IPS DF 6.9 (cell line): ENCODE measurements at regions not wholly inside any gene's neighbourhood (a gene's known extent, or its start where the extent isn't known, plus 50 kb on each side); places are given as distances from the start of the nearest gene placed in this dataset.

Source experiments
- DNase-seq: peaks from one replicate; pipeline ENCODE4 v3.0.0-alpha.2; 2013; ENCODE audit warnings: low read depth, low spot score
- H3K27ac ChIP-seq: one replicate; pipeline ENCODE4 v1.5.1; 2013; ENCODE audit warnings: low read length, control low read depth
- H3K27me3 ChIP-seq: 2 replicates; pipeline ENCODE4 v1.6.1; 2013; ENCODE audit warnings: mild to moderate bottlenecking, low read length; ENCODE audit not compliant: control insufficient read depth, insufficient read depth
- H3K36me3 ChIP-seq: 2 replicates; pipeline ENCODE4 v1.6.1; 2013; ENCODE audit warnings: low read length; ENCODE audit not compliant: control insufficient read depth, insufficient read depth
- H3K4me1 ChIP-seq: 2 replicates; pipeline ENCODE4 v1.6.1; 2013; ENCODE audit warnings: low read length; ENCODE audit not compliant: control insufficient read depth, insufficient read depth
- H3K4me3 ChIP-seq: 2 replicates; pipeline ENCODE4 v1.5.1; 2013; ENCODE audit warnings: mild to moderate bottlenecking, low read length
- H3K9me3 ChIP-seq: 2 replicates; pipeline ENCODE4 v1.6.1; 2013; ENCODE audit warnings: low read length, inconsistent platforms; ENCODE audit not compliant: control insufficient read depth, insufficient read depth
- WGBS: extraction: QIAGEN DNeasy Blood & Tissue Kit; methylation state at CpG from one replicate; pipeline ENCODE4 v1.1.7; 2013; ENCODE audit warnings: mixed read lengths, missing lambda C conversion rate; ENCODE audit not compliant: insufficient read length, insufficient coverage; 5-methylcytosine and 5-hydroxymethylcytosine counted together

- H3K9me3 ChIP-seq = no peaks in the 10 kb centered on the region
- H3K4me3 ChIP-seq = no peak overlapping the region
- no peak overlapping the region for H3K27ac ChIP-seq
- no CpG with 5 or more reads among the region's 7 CpGs for WGBS
- H3K27me3 ChIP-seq = no peaks in the 10 kb centered on the region
- no peak for DNase-seq
- no peaks in the 10 kb centered on the region for H3K36me3 ChIP-seq
- no peaks in the 10 kb centered on the region for H3K4me1 ChIP-seq
Measured at GRCh38 chr16:77057161-77057774, 133.7 kb upstream of the MON1B start.

- no peaks in the 10 kb centered on the region for H3K9me3 ChIP-seq
- no peaks in the 10 kb centered on the region for H3K27me3 ChIP-seq
- H3K27ac ChIP-seq = no peak overlapping the region
- no peak for DNase-seq
- H3K36me3 ChIP-seq = no peaks in the 10 kb centered on the region
- 0 out of 2 replicates have a peak, but pooled peaks cover 2% of the 10 kb centered on the region for H3K4me1 ChIP-seq
- no peak overlapping the region for H3K4me3 ChIP-seq
Measured at GRCh38 chr16:77059446-77059845, 131.5 kb upstream of the MON1B start.

- Histone ChIP-seq H3K4me3 (no peak overlapping the region), H3K27me3 (no peaks in the 10 kb centered on the region), H3K9me3 (no peaks in the 10 kb centered on the region), H3K27ac (no peak overlapping the region), H3K36me3 (no peaks in the 10 kb centered on the region), H3K4me1 (0 out of 2 replicates have a peak, but pooled peaks cover 2% of the 10 kb centered on the region)
- no CpG with 5 or more reads among the region's 1 CpG for WGBS
- no peak for DNase-seq
Measured at GRCh38 chr16:77060614-77061013, 130.4 kb upstream of the MON1B start.

- no peaks in the 10 kb centered on the region for H3K27me3 ChIP-seq
- H3K27ac ChIP-seq = no peak overlapping the region
- H3K4me1 ChIP-seq = 0 out of 2 replicates have a peak, but pooled peaks cover 2% of the 10 kb centered on the region
- no CpG with 5 or more reads among the region's 11 CpGs for WGBS
- no peak for DNase-seq
- no peaks in the 10 kb centered on the region for H3K36me3 ChIP-seq
- no peaks in the 10 kb centered on the region for H3K9me3 ChIP-seq
- H3K4me3 ChIP-seq = no peak overlapping the region
Measured at GRCh38 chr16:77062878-77063675, 127.9 kb upstream of the MON1B start.

GRCh38 chr16:77063676-77064016 is 127.3 kb upstream of the MON1B start:
- no CpG with 5 or more reads among the region's 1 CpG for WGBS
- Histone ChIP-seq H3K27me3 (no peaks in the 10 kb centered on the region), H3K4me3 (no peak overlapping the region), H3K9me3 (no peaks in the 10 kb centered on the region), H3K4me1 (0 out of 2 replicates have a peak, but pooled peaks cover 2% of the 10 kb centered on the region), H3K36me3 (no peaks in the 10 kb centered on the region), H3K27ac (no peak overlapping the region)
- DNase-seq = no peak

- Histone ChIP-seq H3K36me3 (no peaks in the 10 kb centered on the region), H3K4me1 (0 out of 2 replicates have a peak, but pooled peaks cover 2% of the 10 kb centered on the region), H3K9me3 (no peaks in the 10 kb centered on the region), H3K4me3 (no peak overlapping the region), H3K27me3 (no peaks in the 10 kb centered on the region), H3K27ac (no peak overlapping the region)
- no peak for DNase-seq
- no CpG with 5 or more reads among the region's 7 CpGs for WGBS
Measured at GRCh38 chr16:77064037-77064436, 127.0 kb upstream of the MON1B start.

- Histone ChIP-seq H3K4me1 (0 out of 2 replicates have a peak, but pooled peaks cover 2% of the 10 kb centered on the region), H3K27me3 (no peaks in the 10 kb centered on the region), H3K27ac (no peak overlapping the region), H3K36me3 (no peaks in the 10 kb centered on the region), H3K9me3 (no peaks in the 10 kb centered on the region), H3K4me3 (no peak overlapping the region)
- no CpG with 5 or more reads among the region's 9 CpGs for WGBS
- no peak for DNase-seq
Measured at GRCh38 chr16:77066896-77067496, 124.0 kb upstream of the MON1B start.

GRCh38 chr16:77067900-77068299 is 123.1 kb upstream of the MON1B start:
- no CpG with 5 or more reads among the region's 2 CpGs for WGBS
- no peaks in the 10 kb centered on the region for H3K27me3 ChIP-seq

GRCh38 chr16:77068402-77068801 is 122.6 kb upstream of the MON1B start:
- no peaks in the 10 kb centered on the region for H3K9me3 ChIP-seq
- no peak for DNase-seq
- H3K36me3 ChIP-seq = no peaks in the 10 kb centered on the region
- no peak overlapping the region for H3K4me3 ChIP-seq
- 0 out of 2 replicates have a peak, but pooled peaks cover 2% of the 10 kb centered on the region for H3K4me1 ChIP-seq
- no CpG with 5 or more reads among the region's 1 CpG for WGBS
- H3K27me3 ChIP-seq = no peaks in the 10 kb centered on the region
- no peak overlapping the region for H3K27ac ChIP-seq

More at GRCh38 chr16:77067900-77068299, 123.1 kb upstream of the MON1B start:
- no peak for DNase-seq
- no peak overlapping the region for H3K4me3 ChIP-seq
- no peaks in the 10 kb centered on the region for H3K9me3 ChIP-seq
- no peak overlapping the region for H3K27ac ChIP-seq
- H3K36me3 ChIP-seq = no peaks in the 10 kb centered on the region
- H3K4me1 ChIP-seq = 0 out of 2 replicates have a peak, but pooled peaks cover 2% of the 10 kb centered on the region

GRCh38 chr16:77069929-77070328 is 121.1 kb upstream of the MON1B start:
- no CpG with 5 or more reads among the region's 2 CpGs for WGBS
- no peak overlapping the region for H3K27ac ChIP-seq

More at GRCh38 chr16:77069929-77070328, 121.1 kb upstream of the MON1B start:
- no peak for DNase-seq
- Histone ChIP-seq H3K9me3 (no peaks in the 10 kb centered on the region), H3K27me3 (no peaks in the 10 kb centered on the region), H3K4me3 (no peak overlapping the region), H3K4me1 (no peaks in the 10 kb centered on the region), H3K36me3 (no peaks in the 10 kb centered on the region)
